ENCODE measurements at regions not wholly inside any gene's neighbourhood (a gene's known extent, or its start where the extent isn't known, plus 50 kb on each side); places are given as distances from the start of the nearest gene placed in this dataset.

DNA sequence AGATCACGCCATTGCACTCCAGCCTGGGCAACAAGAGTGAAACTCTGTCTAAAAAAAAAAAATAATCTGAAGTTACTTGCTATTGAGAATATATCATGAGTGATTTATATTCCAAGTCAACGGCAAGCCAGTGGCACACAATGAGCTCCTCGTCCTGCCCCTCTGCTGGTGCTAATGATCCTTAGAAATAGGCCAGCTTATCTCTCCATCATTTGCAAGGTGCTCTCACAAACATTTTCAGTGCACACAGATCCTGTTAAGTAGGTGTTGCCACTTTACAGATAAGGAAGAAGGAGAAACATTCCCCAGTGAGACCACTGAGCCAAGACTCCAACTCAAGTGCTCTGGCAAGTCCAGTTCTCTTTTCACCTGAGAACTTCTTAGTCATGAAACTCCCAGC lies 91.3 kb upstream of the GPR45 start:
- no peaks in the 10 kb centered on the region for H3K9me3 Mint-ChIP-seq (ENCODE audit: unreplicated experiment)
- H3K4me3 Mint-ChIP-seq (ENCODE audit: unreplicated experiment), result no peak overlapping the region
- H3K27me3 Mint-ChIP-seq (ENCODE audit: unreplicated experiment), result peaks cover 2% of the 10 kb centered on the region
- no peak for TF ChIP-seq CTCF (IDR thresholded peaks at IDR 0.05; ENCODE audit: unreplicated experiment)
- H3K36me3 Mint-ChIP-seq (ENCODE audit: low read depth, unreplicated experiment), result no peaks in the 10 kb centered on the region
- no peak overlapping the region for H3K27ac Mint-ChIP-seq (ENCODE audit: unreplicated experiment)
- H3K4me1 Mint-ChIP-seq (ENCODE audit: unreplicated experiment), result no peaks in the 10 kb centered on the region
- DNase-seq (ENCODE audit: low spot score), result no peak

- no peak for DNase-seq (ENCODE audit: low spot score)
- Mint-ChIP-seq H3K4me3 (ENCODE audit: unreplicated experiment) (no peak overlapping the region), H3K36me3 (ENCODE audit: low read depth, unreplicated experiment) (peaks cover 4% of the 10 kb centered on the region), H3K4me1 (ENCODE audit: unreplicated experiment) (no peaks in the 10 kb centered on the region), H3K27me3 (ENCODE audit: unreplicated experiment) (peaks cover 2% of the 10 kb centered on the region), H3K27ac (ENCODE audit: unreplicated experiment) (no peak overlapping the region), H3K9me3 (ENCODE audit: unreplicated experiment) (no peaks in the 10 kb centered on the region)
- TF ChIP-seq CTCF (IDR thresholded peaks at IDR 0.05; ENCODE audit: unreplicated experiment), result no peak
Observed at GRCh38 chr2:105154119-105154818, 87.3 kb upstream of the GPR45 start.

DNA sequence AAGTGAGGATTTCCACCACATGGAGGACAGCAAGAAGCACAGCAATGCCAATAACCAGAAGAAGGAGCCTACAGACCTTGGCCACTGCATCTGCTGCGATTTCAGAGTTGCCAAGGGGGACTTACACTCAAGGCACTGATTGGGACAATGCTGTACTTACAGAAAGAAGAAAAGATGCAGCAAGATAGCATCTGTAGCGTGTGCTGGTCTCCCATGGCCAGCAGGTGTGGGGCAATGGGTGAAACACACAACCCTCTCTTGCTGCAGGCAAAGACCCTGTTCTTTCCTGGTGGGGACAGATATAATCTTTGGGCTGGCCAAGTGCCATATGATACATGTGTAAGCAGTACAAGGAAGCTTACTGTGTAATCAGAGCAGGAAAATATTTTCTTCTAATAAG lies 85.4 kb upstream of the GPR45 start:
- H3K27me3 Mint-ChIP-seq (ENCODE audit: unreplicated experiment), result peaks cover 2% of the 10 kb centered on the region
- no peaks in the 10 kb centered on the region for H3K9me3 Mint-ChIP-seq (ENCODE audit: unreplicated experiment)
- TF ChIP-seq CTCF (IDR thresholded peaks at IDR 0.05; ENCODE audit: unreplicated experiment), result no peak
- peaks cover 4% of the 10 kb centered on the region for H3K36me3 Mint-ChIP-seq (ENCODE audit: low read depth, unreplicated experiment)
- DNase-seq (ENCODE audit: low spot score), result no peak
- H3K4me3 Mint-ChIP-seq (ENCODE audit: unreplicated experiment), result no peak overlapping the region
- no peak overlapping the region for H3K27ac Mint-ChIP-seq (ENCODE audit: unreplicated experiment)
- no peaks in the 10 kb centered on the region for H3K4me1 Mint-ChIP-seq (ENCODE audit: unreplicated experiment)

- H3K4me1 Mint-ChIP-seq (ENCODE audit: unreplicated experiment), result no peaks in the 10 kb centered on the region
- H3K36me3 Mint-ChIP-seq (ENCODE audit: low read depth, unreplicated experiment), result peaks cover 4% of the 10 kb centered on the region
- no peaks in the 10 kb centered on the region for H3K9me3 Mint-ChIP-seq (ENCODE audit: unreplicated experiment)
- H3K27me3 Mint-ChIP-seq (ENCODE audit: unreplicated experiment), result no peaks in the 10 kb centered on the region
- no peak for TF ChIP-seq CTCF (IDR thresholded peaks at IDR 0.05; ENCODE audit: unreplicated experiment)
- no peak for DNase-seq (ENCODE audit: low spot score)
- no peak overlapping the region for H3K27ac Mint-ChIP-seq (ENCODE audit: unreplicated experiment)
- H3K4me3 Mint-ChIP-seq (ENCODE audit: unreplicated experiment), result no peak overlapping the region
Observed at GRCh38 chr2:105158002-105158401, 83.5 kb upstream of the GPR45 start.

DNA sequence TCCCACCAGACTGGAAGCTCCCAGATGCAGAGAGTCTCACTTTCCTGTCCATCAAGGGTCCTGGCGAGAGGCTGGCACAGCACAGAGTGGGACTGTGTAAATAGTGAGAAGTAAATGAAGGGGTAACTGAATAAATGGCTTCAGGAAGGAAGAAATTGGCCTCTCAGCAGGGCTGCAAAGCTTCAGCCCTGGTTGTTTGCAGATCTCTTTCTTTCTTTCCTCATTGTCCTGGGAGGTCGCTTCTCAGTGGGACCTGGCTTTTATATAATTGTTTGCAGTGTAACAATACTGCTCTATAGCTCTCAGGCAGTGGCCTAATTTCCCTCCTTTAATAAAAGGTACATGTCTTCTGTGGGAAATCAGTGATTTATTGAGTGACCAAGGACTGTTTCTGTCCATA lies 74.9 kb upstream of the GPR45 start:
- TF ChIP-seq CTCF (IDR thresholded peaks at IDR 0.05; ENCODE audit: unreplicated experiment), result no peak
- H3K27ac Mint-ChIP-seq (ENCODE audit: unreplicated experiment), result no peak overlapping the region
- no peaks in the 10 kb centered on the region for H3K36me3 Mint-ChIP-seq (ENCODE audit: low read depth, unreplicated experiment)
- H3K9me3 Mint-ChIP-seq (ENCODE audit: unreplicated experiment), result no peaks in the 10 kb centered on the region
- H3K4me1 Mint-ChIP-seq (ENCODE audit: unreplicated experiment), result peaks cover 33% of the 10 kb centered on the region
- DNase-seq (ENCODE audit: low spot score), result no peak
- H3K27me3 Mint-ChIP-seq (ENCODE audit: unreplicated experiment), result peaks cover 4% of the 10 kb centered on the region
- no peak overlapping the region for H3K4me3 Mint-ChIP-seq (ENCODE audit: unreplicated experiment)
